HG02642 (cell line): ENCODE measurements at regions not wholly inside any gene's neighbourhood (a gene's known extent, or its start where the extent isn't known, plus 50 kb on each side); places are given as distances from the start of the nearest gene placed in this dataset.
"Not testable (repeated sequence)": the region's sequence is repeated elsewhere in the genome, so short reads cannot be mapped to it uniquely, and the experiment has no call there.

ENCODE experiments used
- ATAC-seq: cut with Tn5 transposase; IDR thresholded peaks from one replicate; pipeline ENCODE4 v1.9.1; 2021; ENCODE audit warnings: mild to moderate bottlenecking; ENCODE audit not compliant: unreplicated experiment, poor library complexity

- ATAC-seq = no peak
These were observed 566.8 kb upstream of the CYLC2 start for GRCh38 chr9:102428305-102428704.

GRCh38 chr9:102416251-102416650 is 578.9 kb upstream of the CYLC2 start:
- not testable (repeated sequence) for ATAC-seq

- ATAC-seq = no peak
These were observed 589.8 kb upstream of the CYLC2 start for GRCh38 chr9:102405218-102405867.

GRCh38 chr9:102403514-102403913 is 591.6 kb upstream of the CYLC2 start:
- no peak for ATAC-seq

- no peak for ATAC-seq
These were observed 596.9 kb upstream of the CYLC2 start for GRCh38 chr9:102398205-102398604.

- ATAC-seq = not testable (repeated sequence)
These were observed 609.5 kb upstream of the CYLC2 start for GRCh38 chr9:102385620-102386019.

GRCh38 chr9:102362470-102363132 is 624.2 kb upstream of the GRIN3A start:
- no peak for ATAC-seq

- no peak for ATAC-seq
These were observed 622.4 kb upstream of the GRIN3A start for GRCh38 chr9:102360846-102361245.

- ATAC-seq = no peak
These were observed 617.5 kb upstream of the GRIN3A start for GRCh38 chr9:102355982-102356381.

- ATAC-seq = no peak
These were observed 615.6 kb upstream of the GRIN3A start for GRCh38 chr9:102354041-102354440.

GRCh38 chr9:102337471-102337870 is 599.0 kb upstream of the GRIN3A start:
- not testable (repeated sequence) for ATAC-seq

GRCh38 chr9:102309379-102309778 is 570.9 kb upstream of the GRIN3A start:
- no peak for ATAC-seq

GRCh38 chr9:102295188-102295587 is 556.7 kb upstream of the GRIN3A start:
- no peak for ATAC-seq

GRCh38 chr9:102273952-102274351 is 535.5 kb upstream of the GRIN3A start:
- ATAC-seq = no peak

- no peak for ATAC-seq
These were observed 514.7 kb upstream of the GRIN3A start for GRCh38 chr9:102253099-102253498.

GRCh38 chr9:102244916-102245315 is 506.5 kb upstream of the GRIN3A start:
- ATAC-seq = no peak

GRCh38 chr9:102237520-102237919 is 499.1 kb upstream of the GRIN3A start:
- no peak for ATAC-seq

GRCh38 chr9:102237094-102237493 is 498.6 kb upstream of the GRIN3A start:
- ATAC-seq = no peak

- not testable (repeated sequence) for ATAC-seq
These were observed 489.0 kb upstream of the GRIN3A start for GRCh38 chr9:102227416-102227815.

GRCh38 chr9:102225841-102226441 is 487.5 kb upstream of the GRIN3A start:
- ATAC-seq = no peak

- ATAC-seq = not testable (repeated sequence)
These were observed 485.1 kb upstream of the GRIN3A start for GRCh38 chr9:102223320-102224136.
